Activated CD4-positive, alpha-beta T cell treated with anti-CD3 and anti-CD28 coated beads, Interleukin-2, Interleukin-6, amounts not matched to agents 100 ng/mL and 50 ng/mL, durations not matched to agents 16 hours and 8 hours (primary cell): ENCODE measurements at regions not wholly inside any gene's neighbourhood (a gene's known extent, or its start where the extent isn't known, plus 50 kb on each side); places are given as distances from the start of the nearest gene placed in this dataset.

ENCODE experiments used
- DNase-seq: peaks from one replicate; pipeline ENCODE4 v3.0.0-alpha.2; 2020

DNA sequence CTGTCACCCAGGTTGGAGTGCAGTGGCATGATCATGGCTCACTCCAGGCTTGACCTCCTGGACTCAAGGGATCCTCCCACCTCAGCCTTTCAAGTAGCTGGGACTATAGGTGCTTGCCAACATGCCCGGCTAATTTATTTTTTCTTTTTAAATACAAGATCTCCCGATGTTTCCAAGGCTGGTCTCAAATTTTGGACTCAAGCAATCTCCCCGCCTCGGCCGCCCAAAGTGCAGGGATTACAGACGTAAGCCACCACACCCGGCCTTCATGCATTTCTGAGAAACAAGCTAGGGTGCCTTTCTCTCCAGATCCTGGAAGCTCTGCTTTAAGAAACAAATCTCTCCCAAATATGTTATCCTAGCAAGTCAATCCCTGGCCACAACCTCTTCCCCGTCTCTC lies 234.1 kb downstream of the FBXO15 start:
- no peak for DNase-seq

DNA sequence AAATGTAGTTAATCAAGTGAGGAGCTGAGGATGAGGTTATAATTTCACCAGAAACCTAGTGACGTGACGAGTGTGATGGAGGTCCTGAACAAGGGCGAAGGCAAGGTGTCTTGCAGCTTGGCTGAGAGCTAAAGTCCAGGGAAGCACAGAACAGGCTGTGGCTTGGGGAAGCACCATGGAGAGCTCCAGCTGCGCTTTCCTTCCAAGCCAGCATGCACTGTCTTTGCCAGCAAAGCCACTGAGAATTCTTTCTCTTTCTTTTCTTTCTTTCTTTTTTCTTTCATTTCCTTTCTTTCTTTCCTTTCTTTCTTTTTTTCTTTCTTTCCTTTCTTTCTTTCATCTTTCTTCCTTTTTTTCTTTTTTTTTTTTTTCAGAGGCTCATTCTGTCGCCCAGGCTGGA lies 239.3 kb downstream of the FBXO15 start:
- DNase-seq: no peak

DNA sequence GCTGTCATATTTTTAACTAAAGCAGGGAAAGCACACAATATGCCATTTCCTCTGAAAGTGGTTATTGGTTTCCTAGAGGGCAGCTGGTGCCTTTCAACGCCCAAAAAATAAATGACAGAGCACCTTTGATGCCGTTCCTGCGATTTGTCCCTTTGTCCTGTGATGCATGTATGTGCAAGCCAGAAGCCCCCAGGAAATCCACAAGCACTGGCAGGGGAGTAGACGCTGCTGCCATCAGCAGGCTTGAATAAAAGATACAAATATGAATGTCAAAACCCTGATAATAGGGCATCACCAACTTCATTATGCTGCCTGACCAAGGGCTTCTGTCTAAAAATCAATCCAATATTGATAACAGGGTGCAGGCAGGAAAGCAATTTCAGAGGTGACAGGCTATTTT lies 246.1 kb downstream of the FBXO15 start:
- no peak for DNase-seq

DNA sequence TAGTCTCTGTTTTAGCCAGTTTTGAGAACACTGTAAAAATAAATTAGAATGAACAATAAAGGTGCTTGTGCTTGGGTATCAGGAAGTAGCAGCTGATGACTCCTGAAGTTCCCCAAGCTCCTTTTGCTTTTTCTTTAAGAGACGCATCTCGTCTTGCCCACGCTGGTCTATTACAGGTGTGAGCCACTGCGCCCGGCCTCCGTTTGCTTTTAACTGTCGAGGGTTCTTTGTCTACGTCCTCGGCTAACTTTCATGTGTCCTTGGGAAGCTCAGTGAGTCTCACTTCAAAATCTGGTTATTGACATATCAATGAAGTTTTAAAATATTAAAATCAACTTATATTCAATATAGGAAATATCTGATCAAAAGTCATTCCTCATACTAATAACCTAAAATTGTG lies 246.5 kb downstream of the FBXO15 start:
- no peak for DNase-seq

DNA sequence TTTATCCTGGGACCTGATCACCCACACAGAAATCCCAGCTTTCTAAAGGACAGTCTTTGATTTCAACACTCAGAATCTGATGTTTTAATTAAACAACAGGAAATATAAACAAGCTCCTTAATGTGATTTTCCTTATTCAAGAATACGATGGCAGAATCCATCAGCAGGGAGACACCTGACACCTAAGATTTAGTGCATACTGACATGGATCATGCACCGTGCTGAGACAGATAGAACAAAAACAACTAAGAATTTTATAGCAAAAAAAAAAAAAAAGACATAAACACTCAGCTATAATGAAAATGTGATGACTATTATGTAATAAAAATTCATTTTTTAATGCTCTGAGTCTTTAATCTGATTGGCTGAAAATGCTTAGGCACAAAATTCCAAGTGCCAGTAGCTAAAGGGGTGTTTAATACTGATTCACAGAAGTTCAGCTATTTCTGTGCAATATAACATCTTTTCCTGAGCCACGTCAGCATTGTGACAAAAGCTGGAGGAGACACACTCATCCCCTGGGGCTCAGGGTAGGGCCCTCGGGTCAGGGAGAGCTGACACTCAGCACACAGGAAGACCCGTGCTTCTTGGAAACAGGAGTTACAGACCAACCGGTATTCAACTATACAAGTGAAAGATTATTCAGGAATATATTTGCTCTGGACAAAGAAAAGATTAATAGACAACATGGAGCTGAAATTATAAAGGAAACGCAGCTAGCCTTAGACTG lies 247.4 kb downstream of the FBXO15 start:
- no peak for DNase-seq

DNA sequence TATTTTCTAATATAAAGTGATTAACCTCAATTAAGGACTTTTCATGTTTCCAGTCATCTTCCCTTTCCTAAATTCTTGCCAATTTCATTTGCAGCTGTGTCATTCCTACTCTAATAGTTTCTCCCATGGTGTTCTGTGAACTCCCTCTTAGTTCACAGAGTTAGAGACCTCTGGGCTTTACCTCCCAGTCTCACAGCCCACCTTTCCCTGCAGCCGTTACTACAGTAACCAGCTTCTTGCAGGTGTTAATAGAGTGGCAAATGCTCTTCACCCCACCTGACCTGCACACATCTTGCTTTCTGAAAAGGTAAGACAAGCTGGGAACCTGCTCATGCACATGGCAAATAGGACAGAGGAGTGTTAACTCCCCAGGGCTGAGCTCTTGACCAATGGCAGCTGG lies 250.1 kb downstream of the FBXO15 start:
- DNase-seq: no peak

DNA sequence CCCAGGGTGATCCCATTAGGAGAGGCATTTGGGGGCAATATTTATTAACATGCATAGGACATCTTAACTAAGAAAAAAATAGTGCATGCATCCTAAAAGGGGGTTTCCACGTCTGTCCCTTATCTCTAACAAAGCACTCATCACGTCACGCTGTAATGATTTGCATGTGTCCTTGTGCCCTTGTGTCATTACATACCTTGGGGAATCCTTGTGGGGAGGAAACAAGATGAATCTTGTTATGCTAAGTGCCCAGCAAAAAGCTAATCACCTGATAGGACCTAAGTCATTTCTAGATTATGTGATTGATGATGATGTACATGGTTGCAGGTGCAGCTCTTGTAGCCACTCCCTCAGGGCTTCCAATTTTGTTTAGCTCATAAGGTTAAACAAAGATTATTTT lies 250.9 kb downstream of the FBXO15 start:
- no peak for DNase-seq

DNA sequence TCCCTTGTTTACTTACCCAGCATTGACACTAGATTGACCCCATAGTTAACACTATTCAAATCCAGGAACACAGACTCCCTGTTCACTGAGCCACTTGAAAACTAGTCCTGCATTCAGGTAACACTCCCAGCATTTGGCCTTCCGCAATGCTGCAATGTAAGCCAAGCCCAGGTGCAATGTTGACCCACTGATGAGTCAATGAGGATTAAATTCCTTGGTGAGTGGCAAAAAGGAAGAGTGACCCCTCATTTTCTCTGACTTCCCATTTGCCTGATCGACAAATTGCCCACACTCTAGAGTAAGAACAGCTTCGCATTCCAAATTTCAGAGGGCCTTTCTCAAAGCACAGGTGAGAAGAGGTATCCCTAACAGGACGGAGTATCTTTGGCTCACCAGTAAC lies 251.9 kb downstream of the FBXO15 start:
- no peak for DNase-seq

DNA sequence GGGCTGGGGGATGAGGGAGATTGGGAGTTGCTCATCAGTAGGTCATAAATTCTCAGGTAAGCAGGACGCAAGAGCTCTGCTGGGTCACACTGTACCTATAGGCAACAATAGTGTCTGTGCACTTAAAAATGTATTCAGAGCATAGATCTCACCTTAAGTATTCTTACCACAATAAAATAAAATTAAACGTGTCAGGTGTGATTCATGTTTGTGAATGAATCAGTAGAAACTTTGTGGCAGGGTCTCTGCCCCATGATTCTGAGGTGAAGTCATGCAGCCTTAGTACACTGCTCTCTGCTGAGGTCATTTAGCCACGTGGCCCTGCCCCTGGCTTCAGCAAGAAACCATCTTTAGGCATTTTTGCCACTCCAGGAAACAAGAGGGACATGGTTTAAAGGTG lies 253.8 kb downstream of the FBXO15 start:
- no peak for DNase-seq

DNA sequence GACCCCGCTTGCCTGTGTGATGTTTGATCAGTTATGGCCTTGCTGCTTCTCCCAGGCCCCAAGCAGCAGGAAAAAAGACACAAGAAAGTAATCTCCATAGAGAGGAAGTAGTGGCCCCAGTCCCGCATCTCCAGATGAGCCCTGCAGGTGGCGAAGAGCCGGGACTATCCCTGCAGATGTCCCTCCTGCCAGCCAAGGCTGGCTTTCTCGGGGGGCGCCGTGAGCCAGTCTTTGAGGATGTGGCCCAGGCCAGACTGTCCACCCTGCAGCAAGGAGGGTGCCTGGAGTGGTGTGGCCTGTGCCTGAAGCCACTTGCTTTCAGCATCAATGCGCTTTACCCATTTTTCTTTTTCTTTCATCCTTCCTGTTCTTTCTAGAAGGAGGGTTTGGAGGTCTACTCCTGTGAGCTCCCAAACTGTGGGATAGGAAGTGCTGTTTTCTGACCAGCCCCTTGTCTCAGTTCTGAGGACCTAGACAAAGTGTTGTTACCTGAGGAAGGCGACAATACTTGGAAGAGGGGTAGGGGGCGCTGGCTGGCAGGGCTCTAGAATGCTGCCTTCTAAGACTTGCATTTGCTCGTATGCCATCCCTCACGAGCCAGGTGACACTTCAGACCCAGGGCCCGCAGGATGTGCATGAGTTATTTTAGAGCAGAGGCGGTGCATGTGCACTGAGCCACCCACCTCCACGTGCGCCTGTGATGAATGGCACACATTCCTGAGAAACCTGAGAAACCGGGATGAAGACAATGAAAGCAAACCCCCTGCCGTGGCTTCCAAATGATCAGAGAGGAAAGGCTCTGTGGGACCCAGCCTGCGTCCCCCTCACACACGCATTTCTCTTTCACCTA lies 255.8 kb downstream of the FBXO15 start:
- no peak for DNase-seq

DNA sequence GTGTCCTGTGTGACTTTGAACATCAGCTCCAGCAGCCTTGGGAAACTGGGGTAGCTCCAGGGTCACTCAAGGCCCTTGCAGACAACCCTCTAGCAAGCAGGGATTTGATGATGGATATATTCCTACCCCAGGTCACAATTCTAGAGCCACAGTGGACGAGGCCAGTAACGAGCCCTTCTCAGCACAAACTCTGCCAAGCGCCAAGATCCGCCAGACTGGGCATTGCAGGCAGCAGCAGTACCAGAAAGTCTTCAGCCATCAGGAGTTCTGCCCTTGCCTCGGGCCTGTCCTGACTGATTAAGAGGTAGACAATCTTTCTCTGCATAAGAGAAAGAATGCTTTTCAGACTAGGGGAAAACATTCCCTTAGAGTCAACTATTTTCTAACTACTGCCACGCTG lies 259.1 kb downstream of the FBXO15 start:
- no peak for DNase-seq

DNA sequence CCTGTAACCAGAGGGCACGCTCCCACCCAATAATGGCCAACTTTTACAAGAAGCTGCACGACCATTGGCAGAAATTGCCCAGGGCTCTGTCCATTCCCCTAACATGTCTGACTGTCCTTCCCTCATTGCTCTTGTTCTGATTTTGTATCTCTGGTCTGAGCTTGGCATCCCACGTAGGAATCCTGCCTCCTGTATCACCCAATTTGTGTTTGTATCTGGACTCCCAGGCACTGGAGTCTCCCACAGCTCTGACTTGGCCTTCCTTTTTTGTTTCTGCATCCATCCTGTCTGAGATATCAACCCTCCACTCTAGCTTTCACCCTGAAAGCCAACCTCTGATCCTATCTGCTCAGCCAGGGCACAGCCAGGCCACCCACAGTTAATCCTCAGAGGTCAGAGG lies 259.8 kb downstream of the FBXO15 start:
- no peak for DNase-seq

DNA sequence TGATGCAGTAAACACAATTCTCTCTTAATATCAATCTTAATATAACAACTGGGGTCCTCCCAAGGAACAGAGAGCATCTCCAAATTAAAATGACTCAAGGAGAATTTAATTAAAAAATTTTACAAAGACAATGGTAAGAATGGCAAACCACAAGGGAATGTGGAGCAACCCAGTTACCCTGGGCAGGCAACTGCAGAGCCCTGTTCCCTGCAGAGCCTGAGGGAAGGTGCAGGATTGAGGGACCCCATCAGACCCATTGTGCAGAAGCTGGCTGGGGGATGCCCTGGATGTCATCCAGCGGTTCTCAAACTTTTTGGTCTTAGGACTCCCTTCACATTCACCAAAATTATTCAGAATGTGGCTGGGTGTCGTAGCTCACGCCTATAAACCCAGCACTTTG lies 262.8 kb downstream of the FBXO15 start:
- no peak for DNase-seq

DNA sequence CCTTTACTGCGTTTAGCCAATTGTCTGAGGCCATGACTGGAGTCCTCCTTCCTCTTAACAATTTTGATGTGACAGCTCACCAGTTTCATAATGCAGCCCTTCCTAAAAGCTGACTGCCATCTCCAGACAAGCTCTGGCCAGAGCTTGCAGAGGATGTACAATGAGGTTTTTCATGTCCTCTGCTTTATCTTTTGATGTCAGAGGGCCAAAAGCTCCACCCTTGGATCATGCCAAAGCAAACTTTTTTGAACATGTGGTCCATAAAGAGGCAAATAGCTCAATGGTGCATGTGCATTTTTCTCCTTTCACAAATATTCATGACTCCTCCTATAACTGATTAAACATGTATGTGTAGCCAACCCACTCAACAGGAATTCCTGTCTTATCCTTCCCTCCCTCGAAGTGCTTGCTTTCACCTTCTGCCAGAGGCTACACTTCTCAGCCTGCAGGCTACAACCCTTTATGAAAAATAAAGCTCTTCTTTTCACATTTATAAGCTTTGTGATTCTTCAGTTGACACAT lies 266.2 kb downstream of the FBXO15 start:
- DNase-seq: no peak

DNA sequence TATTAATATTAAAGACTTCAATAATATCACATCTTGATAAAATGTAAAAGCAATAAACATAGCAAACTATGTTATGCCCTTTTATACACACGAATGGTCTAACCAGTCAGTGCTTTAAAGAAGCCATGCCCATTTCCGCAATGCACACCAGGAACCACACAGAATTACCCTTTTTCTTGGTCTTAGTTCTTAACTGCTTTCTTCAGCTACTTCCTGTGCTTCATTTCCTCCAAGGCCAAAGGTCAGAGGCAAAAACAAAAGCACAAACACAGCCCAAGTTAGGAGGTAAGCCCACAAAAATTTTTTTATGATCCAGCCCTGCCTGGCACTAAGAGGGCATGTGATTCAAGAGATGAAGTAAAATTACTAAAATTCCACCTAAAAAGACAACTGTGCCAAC lies 267.2 kb downstream of the FBXO15 start:
- no peak for DNase-seq

DNA sequence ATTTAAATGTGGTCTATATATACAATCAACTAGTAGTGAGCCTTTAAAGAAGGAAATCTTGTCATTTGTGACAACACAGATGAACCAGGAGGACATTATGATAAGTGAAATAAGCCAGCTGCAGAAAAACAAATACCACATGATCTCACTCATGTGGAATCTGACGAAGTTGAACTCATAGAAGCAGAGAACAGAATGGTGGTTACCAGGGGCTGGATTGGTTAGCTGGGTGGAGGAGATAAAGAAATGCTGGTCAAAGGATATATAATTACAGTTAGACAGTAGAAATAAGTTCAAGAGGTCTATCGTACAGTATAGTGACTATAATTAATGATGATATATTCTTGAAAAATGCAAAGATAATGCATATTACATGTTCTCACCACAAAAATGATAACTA lies 267.9 kb downstream of the FBXO15 start:
- no peak for DNase-seq

DNA sequence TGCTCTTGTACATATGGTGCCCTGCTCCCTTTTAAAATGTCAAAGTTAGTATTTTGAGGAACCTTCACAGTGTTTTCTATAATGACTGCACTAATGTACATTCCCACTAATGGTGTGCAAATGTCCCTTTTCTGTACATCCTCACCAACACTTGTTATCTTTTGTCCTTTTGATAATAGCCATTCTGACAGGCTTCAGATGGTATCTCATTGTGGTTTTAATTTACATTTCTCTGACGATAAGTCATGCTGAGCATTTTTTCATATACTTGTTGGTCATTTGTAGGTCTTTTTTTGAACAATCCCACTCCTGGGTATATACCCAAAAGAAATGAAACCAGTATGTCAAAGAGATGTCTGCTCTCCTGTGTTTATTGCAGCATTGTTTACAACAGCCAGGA lies 268.3 kb downstream of the FBXO15 start:
- DNase-seq: no peak

DNA sequence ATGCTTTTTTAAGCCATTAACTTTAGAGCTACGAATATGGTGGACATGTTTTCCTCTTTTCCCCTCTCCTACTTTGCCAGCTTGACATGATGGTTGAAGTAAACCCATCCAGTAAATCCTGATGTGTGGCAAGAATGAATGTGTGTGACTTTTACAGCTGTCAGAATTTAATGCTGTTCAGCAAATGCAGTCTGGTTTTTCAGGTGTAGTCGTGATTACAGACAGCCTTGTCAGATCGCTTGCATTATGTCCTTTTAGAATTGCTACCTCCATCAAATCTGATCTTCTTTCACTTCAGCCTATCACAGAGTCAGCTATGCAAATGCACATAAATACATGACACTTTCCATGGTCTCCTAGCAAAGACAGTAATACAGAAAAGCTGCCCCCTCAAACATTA lies 278.5 kb downstream of the FBXO15 start:
- DNase-seq: no peak

DNA sequence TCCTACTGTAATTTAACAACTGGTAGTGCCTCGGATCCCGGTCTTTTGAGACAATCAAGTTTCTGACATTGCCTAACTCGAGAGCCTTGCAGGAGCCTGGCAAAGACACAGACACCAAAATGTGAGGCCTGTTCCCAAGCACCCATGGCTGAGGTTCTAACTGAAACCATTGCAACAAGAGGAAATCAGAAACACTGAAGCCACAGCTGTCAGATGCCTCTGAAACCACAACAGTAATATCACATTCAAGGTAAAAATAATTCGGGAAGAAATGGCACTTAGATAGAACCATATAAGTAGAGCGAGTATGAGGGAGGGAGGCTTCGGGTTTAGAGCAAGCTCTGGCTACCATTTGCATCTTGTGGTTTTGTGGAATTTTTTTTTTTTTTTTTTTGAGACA lies 285.9 kb downstream of the FBXO15 start:
- no peak for DNase-seq

DNA sequence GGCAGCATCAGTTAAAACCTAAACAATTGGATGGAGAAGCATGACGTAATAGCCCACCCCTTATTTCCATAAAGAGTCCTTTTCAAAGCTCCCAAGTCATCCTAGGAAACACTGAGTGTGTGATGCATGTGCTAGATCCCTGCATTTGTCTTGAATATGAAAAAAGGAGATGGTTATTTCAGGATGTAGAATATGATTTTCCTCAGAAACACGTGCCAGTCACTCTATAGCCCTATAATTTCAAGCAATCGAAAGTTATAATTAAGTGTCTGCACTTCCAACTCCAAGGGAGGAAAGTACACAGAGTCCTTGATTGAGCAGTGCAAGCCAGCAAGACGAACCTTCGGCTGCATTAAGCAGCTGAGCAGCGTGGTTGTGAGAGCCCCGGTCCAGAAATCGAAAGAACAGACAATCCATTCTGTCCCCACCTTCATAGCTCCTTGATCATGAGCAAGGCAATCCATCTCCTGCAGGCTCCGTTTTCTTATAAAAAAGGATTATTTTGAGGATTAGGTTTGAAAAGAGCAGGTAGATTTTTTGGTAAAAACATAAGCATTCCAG lies 287.7 kb downstream of the FBXO15 start:
- DNase-seq: no peak

DNA sequence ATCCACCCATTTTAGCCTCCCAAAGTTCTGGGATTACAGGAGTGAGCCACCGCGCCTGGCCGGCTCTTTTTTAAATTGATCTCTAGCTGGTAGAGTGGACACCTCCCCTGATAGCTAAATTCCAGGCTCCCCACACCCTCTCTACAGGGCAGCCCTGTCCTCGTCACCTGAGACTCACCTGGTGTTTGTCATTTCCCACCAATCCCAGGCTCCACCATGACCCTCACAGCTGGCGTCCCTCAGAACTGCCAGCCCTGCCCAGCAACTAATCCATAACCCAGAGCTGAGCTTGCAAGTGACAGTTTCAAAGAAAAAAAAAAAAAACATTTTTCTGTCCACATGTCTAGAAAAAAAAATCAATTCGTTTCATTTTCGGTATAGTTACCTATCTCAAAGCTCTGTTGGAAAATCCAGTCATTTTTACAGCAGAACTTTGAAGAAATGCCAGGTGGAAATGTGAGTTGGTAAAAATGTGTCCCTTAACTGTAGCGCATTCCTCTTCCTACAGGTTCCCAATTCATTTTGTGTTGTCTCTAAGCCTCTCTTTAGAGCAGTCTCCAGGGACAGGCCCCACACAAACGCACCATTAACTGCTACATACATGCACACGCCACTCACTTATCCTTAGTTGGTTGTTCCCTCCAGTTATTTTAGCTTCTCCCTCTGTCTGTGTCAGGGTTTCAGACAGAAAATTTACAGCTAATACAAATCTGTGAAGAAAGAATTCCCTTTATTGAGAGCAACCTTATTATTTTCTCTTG lies 294.7 kb downstream of the FBXO15 start:
- no peak for DNase-seq

DNA sequence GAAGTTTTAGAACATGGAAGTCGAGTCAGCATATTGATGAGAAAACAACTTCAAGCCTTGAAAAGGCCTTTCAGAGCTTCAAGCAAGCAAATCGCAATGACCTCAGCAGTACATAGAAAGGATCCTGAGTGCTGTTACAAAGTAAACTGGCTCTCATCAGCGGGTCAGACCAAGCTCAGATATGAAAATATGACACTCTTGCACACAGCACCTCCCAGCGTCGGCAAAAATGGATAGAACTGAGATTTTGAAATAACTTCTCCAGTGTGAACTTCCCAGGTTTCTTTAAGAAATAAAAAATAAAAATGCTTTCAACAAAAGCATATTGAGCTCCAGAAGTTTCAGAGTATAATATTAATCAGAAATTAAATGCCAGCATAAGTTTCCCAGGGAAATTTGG lies 296.9 kb downstream of the FBXO15 start:
- DNase-seq: no peak

DNA sequence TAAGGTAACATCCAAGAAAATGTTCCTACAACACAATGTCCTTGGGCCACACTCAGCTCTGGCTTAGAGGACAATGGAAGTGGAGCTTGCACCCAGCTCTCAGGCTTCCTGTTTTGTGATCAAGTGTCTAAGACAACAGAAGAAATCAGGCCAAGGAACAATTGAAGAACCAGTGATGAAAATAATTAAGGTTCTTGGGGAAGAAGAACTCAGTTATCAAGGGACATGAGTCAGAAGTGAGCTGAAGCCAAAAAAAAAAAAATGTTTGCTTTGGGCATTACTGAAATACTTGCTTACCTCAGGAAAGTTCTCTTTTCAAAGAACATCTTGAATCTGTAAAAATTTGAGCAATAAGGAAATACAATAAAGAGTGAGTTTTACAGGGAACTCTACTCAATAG lies 299.0 kb downstream of the FBXO15 start:
- DNase-seq: no peak
